HG02970 (cell line): ENCODE measurements at regions not wholly inside any gene's neighbourhood (a gene's known extent, or its start where the extent isn't known, plus 50 kb on each side); places are given as distances from the start of the nearest gene placed in this dataset.
"Not testable (repeated sequence)": the region's sequence is repeated elsewhere in the genome, so short reads cannot be mapped to it uniquely, and the experiment has no call there.

Experiments used
- ATAC-seq: cut with Tn5 transposase; IDR thresholded peaks from one replicate; pipeline ENCODE4 v1.9.1; 2021; ENCODE audit warnings: mild to moderate bottlenecking, moderate library complexity, moderate number of reproducible peaks; ENCODE audit not compliant: unreplicated experiment, low FRiP score

DNA sequence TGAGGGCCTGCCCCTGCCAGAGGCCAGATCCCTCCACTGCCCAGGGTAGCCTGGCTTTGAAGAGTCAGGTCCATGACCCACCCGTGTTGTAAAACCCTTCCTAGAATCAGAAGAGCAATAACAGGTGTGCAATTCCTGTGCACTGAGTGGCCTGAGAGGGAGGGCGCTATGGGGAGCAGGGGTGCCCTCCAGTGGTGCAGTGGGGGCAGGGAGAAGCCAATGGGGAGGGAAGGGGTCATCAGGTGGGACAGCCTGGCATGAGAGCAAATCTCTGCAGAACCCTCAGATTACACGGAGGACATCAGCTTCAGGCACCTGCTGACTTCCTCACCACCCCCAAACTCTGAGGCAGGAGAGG lies 72.9 kb upstream of the ZNF469 start:
- ATAC-seq, result no peak

DNA sequence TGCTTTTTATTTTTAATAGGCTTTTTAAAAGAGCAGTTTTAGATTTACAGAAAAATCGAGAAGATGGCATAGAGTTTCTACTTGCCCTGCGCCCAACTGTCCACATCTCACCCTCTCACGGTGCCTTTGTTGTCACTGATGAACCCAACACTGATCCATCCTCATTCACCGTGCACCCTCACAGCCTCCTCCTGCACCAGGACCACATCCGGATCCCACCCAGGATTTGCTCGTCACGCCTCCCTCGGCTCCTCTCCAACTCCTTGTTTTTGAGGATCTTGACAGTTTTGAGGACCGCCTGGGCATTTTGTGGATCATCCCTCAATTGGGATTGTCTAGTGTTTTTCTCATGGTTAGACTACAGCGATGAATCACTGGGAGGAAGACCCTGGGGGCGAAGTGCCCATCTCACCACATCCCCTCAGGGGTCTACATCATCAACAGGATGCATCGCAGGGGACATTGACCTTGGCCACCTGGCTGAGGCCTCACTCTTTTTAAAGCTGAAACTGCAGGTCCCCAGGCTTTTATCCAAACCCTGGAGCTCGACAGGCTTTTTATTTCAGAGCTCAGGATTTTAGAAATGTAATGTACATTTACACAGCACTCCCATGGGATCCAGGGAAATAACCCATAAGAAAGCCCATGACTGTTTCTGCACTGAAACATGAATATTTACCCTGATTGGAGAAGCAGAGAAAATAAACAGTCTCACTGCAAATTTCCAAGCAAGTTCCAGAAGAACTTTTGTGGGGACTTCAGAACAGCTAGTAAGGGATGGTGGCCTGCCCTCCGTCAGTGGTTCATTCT lies 71.8 kb upstream of the ZNF469 start:
- ATAC-seq, result no peak

DNA sequence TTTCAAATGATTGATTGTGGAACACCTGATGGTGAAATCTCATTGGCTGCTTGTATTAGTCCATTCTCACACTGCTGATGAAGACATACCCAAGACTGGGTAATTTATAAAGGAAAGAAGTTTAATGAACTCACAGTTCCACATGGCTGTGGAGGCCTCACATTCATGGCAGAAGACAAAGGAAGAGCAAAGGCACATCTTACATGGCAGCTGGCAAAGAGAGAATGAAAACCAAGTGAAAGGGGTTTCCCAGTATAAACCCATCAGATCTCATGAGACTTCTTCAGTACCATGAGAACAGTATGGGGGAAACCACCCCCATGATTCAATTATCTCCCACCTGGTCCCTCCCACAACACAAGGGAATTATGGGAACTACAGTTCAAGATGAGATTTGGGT lies 70.9 kb upstream of the ZNF469 start:
- ATAC-seq, result not testable (repeated sequence)

DNA sequence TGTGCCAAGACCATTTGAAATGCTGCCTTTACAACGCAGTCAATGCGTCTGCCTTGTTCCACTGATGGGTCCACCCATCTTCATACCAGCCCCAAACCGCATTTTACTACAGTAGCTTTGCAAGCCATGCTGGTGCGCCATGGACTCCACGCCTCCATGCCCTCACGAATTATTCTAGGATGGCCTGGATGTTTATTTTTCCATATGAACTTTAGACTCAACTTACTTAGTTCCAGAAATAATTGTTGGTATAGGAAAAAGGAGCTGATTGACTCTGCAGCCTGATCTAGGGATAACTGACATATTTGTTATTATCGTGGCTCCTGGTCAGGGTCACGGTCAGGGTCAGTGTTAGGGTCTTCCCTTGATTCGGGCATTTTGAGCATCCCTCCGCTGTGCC lies 70.0 kb upstream of the ZNF469 start:
- no peak for ATAC-seq

DNA sequence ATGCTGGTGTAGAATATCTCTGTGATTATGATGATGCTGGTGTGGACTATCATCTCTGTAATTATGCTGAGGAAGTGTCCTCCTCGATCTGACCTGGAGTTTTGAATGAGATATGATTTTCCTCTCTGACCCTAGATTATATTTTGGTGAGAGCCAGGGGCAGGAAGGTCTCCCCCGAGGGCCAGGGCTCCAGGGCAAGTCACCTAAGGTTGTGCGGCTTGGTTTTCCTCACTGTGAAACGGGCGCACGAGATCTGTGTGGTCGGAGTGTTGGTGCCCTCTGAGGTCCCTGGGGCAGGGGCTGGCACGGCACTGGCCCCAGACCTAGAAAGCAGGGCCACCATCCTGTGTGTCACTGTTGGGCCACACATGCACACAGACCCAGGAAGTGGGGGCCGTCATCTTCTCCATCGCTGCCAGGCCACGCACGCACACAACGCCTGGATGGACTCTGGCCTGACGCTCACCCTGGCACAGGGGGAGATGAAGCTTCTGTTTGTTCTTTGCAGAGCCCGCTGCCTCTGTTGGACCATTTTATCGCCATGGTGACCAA lies 67.7 kb upstream of the ZNF469 start:
- ATAC-seq, result no peak

DNA sequence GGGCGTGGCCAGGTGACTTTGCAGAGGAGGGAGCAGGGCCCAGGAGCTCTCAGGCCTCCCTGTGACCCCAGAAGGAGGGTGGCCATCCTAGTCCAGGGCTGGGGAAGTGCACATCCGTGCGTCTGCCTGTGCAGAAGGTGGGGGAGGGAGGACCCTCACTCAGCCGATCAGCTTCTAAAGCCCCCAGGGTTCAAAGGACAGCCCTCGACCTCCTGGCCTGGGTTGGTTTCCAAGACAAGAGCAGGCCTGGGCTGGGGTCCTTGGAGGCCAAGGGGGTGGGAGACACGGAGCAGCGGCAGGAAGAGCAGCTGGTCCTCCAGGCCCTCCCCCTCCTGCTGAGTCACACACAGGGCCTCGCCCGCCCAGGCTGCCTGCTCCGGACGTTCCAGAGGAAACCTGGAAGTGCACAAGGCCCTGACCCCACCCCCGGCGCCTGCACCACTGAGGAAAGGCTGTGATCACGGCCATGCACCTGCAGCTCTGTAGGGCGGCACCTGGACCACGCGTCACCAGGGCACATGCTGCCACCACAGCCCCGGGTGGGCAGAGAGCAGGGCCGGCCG lies 67.1 kb upstream of the ZNF469 start:
- no peak for ATAC-seq

DNA sequence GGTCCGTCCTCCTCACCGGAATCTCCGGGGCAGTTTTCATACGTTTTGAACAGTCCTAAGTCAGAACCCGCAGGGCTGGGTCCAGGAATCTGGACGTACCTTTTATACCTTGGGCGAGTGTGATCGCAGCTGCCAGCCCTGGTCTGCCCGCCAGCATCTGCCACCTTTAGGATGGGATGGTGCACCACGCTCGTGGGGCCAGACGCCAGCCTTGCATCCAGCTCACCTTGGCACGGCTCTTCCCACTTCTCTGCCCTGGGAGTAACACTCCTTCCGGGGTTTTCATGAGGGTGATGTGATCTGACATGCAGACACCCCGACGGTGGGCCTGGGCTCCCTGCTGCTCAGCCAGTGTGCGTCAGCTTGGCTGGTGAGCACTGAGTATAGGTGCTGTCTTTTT lies 66.6 kb upstream of the ZNF469 start:
- ATAC-seq, result no peak

DNA sequence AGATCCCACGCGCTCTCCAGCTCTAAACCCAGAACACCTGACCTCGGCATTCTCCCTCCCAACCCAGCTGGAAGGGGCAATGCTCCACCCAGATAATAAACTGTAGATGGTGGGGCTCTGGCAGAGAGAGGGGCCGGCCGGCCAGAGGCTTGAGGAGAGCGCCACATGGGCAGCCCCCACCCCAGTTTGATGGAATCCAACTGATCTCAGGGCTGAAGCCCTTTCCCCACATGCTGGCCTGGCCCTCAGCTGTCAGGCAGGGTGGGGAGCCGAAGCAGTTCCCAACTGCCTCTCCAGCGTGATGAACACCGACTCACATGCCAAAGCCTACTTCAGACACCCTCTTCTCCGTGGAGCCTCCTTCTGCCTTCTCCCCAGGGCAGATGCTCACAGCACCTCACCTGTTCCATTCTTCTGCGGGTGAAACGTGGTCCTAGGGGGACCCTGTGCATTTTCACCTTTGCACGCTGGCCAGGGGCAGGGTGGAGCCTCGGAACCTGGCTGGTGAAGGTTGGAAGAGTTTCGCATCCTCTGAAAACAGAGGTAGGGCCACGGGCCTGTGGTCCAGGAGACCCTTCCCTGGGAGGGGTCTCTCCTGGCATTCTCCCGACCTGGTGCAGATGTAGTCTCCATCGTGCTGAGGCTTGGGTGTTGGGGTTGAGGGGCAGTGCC lies 65.7 kb upstream of the ZNF469 start:
- no peak for ATAC-seq

DNA sequence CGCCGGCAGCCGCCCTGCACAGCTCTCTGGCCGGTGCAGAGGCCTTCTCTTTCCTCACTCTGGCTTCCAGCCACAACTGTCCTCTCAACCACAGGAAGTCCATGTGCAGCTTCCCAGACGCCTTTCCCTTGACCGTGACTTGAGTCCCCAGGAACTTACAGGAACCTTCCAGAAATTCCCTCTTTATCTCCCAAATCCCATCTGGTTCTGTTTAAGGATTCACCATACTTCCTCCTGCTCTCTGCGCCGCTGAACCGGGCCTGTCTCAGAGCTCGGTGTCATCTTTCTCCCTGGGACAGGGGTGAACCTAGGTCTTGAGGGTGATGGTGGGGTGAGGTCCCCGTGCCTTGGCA lies 65.2 kb upstream of the ZNF469 start:
- ATAC-seq, result no peak

DNA sequence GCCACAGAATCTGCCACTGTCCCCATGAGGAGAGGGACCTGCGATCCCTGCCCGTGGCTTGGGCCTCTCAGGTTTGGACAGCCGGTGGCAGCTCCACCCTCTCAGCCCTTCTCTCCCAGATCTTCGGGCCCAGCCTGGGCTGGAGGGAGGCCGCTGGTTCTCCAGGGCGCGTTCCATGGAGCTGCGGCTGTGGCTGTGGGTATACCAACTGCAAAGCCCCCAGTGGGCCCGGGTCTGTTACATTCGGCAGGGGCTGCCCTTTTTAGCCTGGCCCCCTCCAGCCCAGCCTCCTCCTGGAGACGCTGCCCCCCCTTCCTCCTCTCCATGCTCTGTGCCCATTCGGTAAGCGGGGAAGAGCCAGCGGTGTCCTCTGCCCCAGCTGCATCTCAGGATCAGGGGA lies 64.7 kb upstream of the ZNF469 start:
- no peak for ATAC-seq

DNA sequence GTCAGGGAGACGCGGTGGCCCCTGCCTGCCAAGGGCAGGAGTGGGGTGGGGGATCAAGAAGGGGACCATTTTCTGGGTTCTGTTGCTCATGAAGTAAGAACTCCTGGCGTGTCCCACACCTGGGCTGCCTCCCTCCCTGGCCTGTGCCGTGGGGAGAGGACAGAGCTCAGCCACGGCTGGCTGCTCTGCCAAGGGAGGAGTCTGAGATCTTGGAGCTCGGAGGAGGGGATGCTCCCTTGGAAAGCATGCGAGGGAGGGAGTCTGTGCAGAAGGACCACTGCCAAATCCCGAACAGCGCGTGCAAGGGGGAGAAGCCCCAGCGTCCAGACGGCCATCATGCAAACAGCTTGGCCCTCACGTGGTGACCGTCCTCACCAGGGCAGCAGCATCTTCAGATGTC lies 64.2 kb upstream of the ZNF469 start:
- no peak for ATAC-seq

DNA sequence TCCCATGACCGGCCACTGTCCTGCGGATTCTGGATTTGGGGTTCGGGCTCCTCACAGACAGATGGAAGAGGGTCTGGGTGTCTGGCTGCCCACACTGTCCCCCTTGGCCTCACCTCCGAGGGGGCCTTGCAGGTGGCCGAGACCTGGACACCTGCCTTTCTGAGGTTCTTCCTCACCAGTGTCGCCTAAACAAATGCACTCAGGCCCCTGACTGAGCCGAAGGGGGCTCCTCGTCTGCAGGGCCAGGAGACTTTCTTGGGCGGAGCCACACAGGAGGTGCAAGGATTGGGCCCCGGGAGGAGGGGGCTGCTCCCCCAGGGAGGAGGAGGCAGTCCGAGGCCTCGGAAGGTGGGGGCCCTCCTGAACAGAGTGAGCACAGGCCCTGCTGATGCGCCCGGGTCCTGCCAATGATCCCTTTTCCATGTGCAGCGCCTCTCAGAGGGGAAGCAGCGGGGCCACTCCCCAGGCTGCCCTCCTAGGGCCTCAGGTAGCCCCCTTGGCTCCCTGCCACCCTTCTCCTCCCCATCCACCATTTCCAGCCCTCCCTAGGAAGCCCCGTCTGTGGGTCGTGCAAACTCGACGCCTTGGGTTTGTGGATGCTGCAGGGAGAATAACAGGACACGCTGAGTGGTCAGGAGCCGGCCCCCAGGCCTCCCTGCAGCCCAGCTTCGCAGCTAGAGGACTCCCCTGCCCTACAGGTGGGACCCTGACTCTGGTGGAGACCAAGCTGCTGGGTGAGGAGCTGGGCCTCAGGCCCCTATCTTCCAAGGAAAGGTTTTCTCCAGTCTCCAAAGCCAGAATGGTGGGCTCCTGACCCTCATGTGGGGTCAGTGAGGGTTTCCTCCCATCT lies 63.4 kb upstream of the ZNF469 start:
- ATAC-seq, result no peak

DNA sequence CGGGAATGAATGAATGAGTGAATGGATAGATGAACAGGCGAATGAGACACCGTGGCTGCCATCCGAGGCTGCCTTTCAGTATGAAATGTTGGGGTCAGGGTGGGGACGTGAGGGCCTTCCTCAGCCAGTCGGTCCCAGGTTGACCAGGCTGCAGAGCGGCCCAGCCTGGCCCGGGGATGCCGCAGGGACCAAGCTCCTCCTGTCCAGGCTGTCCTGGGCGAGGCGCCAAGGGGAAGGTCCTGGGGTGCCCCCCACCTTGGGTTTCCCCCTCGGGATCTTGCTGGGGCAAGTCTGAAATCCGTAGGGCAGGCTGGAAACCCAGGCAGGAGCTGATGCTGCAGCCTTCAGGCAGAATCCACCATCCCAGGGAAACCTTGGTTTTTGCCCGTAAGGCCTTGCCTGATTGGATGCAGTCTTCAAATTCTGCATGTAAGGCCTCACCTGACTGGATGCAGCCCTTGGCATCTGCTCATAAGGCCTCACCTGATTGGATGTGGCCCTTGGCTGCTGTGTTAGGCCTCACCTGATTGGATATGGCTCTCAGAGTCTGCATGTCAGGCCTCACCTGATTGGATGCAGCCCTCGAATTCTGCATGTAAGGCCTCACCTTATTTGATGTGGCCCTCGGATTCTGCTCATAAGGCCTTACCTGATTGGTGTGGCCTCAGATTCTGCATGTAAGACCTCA lies 61.7 kb upstream of the ZNF469 start:
- ATAC-seq, result no peak

DNA sequence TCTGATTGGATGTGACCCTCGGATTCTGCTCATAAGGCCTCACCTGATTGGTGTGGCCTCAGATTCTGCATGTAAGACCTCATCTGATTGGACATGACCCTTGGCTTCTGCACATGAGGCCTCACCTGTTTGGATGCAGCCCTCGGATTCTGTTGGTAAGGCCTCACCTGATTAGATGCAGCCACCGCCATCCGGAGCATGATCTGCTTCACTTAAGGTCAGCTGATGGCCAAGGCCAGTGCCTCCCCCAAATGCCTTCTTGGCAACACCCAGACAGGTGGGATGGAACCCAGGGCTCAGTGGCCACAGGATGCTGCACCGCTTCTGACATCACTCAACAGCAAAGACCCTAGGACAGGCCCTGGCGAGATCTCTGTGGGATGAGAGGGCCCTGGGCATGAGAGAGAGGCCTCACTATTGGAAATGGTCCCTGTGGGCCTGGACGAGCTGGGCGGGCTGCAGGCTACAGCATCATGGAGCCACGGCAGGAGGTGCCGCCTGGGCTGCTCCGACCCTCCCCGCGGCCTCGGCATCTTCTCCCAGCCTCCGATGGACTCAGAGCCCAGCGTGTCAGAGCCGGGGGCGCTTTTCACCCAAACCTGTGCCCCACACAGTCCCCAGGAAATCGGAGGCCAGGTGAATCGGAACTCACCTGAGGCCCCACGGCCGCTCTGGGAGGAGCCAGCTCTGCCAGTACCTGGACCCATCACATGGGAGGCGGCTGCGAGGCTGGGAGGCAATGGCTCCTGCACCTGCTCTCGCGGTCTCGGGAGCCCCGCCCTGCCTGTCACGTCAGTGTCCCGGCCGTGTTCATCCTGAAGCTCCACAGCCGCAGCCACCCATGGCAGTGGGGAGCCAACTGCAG lies 60.9 kb upstream of the ZNF469 start:
- ATAC-seq, result no peak

DNA sequence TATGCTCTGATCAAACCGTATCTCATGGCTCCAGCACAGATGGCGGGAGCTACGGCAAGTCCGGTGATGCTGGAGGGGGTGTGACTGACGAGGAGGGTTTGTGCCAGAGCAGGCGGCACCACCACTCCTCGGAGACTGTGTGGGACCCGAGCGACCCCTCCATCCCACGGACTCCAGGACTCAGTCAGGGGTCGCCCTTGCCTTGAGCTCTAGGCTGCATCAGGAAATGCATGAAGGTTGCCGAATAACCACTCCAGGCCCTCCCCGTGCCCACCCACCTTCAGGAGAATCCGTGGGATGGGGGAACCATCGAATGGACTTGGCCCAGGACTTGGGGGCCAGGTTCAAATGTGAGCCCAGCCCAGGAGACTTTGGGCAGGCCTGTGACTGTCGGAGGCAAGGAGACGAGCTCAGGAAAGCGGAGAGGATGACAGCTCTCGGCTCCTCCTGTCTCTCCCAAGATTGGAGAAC lies 60.2 kb upstream of the ZNF469 start:
- ATAC-seq, result no peak

DNA sequence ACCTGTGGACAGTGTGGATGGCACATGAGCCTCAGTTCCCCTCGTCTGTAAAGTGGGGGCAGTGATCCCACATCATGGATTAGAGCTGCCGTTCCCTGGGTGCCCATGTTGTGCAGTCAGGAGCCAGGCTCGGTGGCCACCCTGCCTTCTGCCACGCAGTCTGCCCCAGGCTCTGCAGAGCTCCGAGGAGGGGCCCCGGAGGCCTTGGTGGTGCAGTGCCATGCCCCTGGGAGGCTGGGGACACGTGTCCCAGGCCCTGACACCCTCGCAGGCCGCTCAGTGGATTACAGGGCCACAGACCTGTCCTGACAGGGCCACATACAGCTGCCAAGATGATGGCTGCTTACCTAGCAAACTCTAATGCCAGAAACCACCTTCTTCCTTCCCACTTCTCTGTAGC lies 59.7 kb upstream of the ZNF469 start:
- ATAC-seq, result no peak

DNA sequence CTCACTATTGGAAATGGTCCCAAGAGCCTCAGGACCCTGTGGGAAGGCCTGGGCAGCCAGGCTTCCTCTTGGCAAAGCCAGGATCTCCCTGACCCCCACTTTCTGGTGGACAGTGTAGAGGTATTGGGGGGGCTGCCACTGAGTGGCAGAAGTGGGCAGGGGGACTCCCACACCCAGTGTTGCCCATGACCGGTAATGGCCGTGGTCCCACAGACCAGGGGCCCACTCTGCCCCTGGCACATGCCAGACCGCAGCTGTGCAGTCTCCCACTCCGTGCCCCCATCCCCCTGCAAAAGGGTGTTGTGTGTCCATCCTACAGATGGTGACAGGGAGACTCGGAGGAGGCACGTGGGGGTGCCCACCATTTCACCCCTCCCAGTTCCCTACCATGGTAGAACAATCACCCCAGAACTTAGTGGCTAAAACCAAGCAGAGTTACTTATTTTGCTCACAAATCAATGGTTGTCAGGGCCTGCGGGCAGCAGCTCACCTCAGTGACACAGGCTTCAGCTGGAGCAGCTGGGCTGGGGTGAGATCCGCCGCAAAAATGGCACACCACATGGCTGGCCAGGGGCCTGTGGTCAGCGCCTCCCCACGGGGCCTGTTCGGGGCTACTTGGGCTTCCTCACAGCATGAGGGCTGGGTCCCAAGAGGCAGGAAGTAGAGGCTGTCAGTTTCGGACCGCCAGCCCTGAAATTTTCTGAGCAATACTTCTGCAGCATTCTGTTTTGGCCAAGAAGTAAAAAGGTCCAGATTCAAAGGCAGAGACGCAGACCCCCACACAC lies 59.0 kb upstream of the ZNF469 start:
- ATAC-seq, result no peak

DNA sequence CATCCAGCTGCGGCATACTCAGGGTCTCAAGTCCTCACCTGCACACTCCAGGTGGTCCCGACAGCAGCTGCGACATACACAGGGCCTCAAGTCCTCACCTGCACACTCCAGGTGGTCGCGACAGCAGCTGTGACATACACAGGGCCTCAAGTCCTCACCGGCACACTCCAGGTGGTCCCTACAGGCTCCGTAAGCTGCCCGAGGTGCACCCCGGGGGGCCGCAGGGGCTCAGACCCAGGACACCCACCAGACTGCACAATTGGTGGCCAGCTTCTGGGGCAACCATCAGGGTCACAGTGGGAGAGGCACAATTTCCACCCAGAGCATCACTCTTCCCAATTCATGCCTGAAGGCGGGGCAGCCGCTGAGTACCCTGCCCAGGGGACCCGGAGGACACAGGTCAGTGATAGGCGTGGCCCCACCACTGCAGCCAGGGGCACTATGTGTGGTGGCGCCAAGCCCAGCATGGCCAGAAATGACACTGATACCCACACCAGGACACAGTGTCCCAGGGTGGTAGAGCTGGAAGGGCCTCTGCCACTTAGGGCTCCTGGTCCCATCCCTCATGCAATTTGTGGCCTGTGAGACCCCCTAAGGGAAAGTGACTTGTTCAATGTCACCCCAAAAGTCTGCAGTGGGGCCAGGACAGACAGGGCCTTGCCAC lies 57.5 kb upstream of the ZNF469 start:
- ATAC-seq, result no peak
